ENCODE measurements at regions not wholly inside any gene's neighbourhood (a gene's known extent, or its start where the extent isn't known, plus 50 kb on each side); places are given as distances from the start of the nearest gene placed in this dataset.

DNA sequence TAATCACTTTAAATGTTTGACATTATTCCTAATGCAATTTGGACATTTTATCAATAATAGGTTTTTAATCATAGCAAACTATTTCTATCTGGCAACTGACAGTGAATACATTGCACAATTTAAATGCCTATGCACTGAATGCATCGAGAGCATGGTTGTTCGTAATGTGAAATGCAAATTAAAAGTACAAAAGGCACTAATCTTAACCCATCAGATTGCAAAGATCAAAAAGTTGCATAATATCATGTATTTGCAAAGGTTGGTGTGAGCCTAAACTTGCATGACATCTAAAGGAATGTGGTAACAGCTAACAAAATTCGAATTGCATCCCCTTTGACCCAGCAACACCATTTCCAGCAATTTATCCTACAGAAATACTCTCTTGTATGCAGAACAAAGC is 469.9 kb upstream of the IRAK1BP1 start:
- no peak overlapping the region for H2AFZ ChIP-seq (ENCODE audit: low read depth)
- no peaks in the 10 kb centered on the region for H3K79me2 ChIP-seq (ENCODE audit: insufficient read depth)
- WGBS (ENCODE audit: low lambda C conversion rate) = 21% methylated on average over 3 of the region's 3 CpGs
- no peak overlapping the region for H3K9ac ChIP-seq
- H3K27ac ChIP-seq (ENCODE audit: low read depth in 2 of 2, low read length in 1 of 2) = no peak overlapping the region
- ChIA-PET POLR2A (no interaction called here), CTCF (interaction anchor here (0.7 kb wide), 2 partner anchors 9 to 11 kb away, joined by 3 read pairs; no protein-coding TSS in a partner anchor)
- no peak overlapping the region for H3K4me2 ChIP-seq
- DNase-seq = no peak
- no peaks in the 10 kb centered on the region for H3K36me3 ChIP-seq (replicated peaks in 1 of 2; ENCODE audit: control insufficient read depth in 1 of 2, insufficient read depth in 2 of 2, low read length in 1 of 2)
- H3K4me3 ChIP-seq (ENCODE audit: low read depth in 2 of 2, low read length in 1 of 2) = no peak overlapping the region
- 0 out of 2 replicates have a peak, but pooled peaks cover 5% of the 10 kb centered on the region for H3K9me3 ChIP-seq
- no peaks in the 10 kb centered on the region for H3K4me1 ChIP-seq (ENCODE audit: control insufficient read depth in 1 of 2, insufficient read depth in 2 of 2, low read depth in 1 of 2, low read length in 1 of 2)
- no peak for TF ChIP-seq NRF1 (IDR thresholded peaks at IDR 0.05; ENCODE audit: low read depth, low read length)
- no peak for TF ChIP-seq TAF1 (IDR thresholded peaks at IDR 0.05; ENCODE audit: borderline replicate concordance, low read depth, low read length)
- TF ChIP-seq ELF1 (IDR thresholded peaks at IDR 0.05) = no peak
- TF ChIP-seq RAD21 (IDR thresholded peaks at IDR 0.05; ENCODE audit: low read length) = no peak
- TF ChIP-seq MEF2A (IDR thresholded peaks at IDR 0.05; ENCODE audit: borderline replicate concordance, low read depth) = no peak
- TF ChIP-seq EZH2phosphoT487 (IDR thresholded peaks at IDR 0.05; ENCODE audit: borderline replicate concordance, low read depth) = no peak
- TF ChIP-seq MXI1 (IDR thresholded peaks at IDR 0.05; ENCODE audit: low read depth, low read length) = no peak
- no peak for TF ChIP-seq EP300 (IDR thresholded peaks at IDR 0.05; ENCODE audit: borderline replicate concordance in 1 of 2, low read depth in 1 of 2, low read length in 1 of 2)
- no peak for TF ChIP-seq JUND (IDR thresholded peaks at IDR 0.05)
- TF ChIP-seq GATA2 (CRISPR knock-in tag; IDR thresholded peaks at IDR 0.05) = no peak
- TF ChIP-seq, protein P1, sequence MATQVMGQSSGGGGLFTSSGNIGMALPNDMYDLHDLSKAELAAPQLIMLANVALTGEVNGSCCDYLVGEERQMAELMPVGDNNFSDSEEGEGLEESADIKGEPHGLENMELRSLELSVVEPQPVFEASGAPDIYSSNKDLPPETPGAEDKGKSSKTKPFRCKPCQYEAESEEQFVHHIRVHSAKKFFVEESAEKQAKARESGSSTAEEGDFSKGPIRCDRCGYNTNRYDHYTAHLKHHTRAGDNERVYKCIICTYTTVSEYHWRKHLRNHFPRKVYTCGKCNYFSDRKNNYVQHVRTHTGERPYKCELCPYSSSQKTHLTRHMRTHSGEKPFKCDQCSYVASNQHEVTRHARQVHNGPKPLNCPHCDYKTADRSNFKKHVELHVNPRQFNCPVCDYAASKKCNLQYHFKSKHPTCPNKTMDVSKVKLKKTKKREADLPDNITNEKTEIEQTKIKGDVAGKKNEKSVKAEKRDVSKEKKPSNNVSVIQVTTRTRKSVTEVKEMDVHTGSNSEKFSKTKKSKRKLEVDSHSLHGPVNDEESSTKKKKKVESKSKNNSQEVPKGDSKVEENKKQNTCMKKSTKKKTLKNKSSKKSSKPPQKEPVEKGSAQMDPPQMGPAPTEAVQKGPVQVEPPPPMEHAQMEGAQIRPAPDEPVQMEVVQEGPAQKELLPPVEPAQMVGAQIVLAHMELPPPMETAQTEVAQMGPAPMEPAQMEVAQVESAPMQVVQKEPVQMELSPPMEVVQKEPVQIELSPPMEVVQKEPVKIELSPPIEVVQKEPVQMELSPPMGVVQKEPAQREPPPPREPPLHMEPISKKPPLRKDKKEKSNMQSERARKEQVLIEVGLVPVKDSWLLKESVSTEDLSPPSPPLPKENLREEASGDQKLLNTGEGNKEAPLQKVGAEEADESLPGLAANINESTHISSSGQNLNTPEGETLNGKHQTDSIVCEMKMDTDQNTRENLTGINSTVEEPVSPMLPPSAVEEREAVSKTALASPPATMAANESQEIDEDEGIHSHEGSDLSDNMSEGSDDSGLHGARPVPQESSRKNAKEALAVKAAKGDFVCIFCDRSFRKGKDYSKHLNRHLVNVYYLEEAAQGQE (IDR thresholded peaks at IDR 0.05; ENCODE audit: low read depth, low read length) = no peak
- TF ChIP-seq YY1 (IDR thresholded peaks at IDR 0.05; ENCODE audit: low read depth) = no peak
- H3F3A ChIP-seq (replicated peaks; ENCODE audit: insufficient read depth) = no peaks in the 10 kb centered on the region
- no peaks in the 10 kb centered on the region for H3K27me3 ChIP-seq (ENCODE audit: insufficient read depth)
- no peaks in the 10 kb centered on the region for H4K20me1 ChIP-seq (ENCODE audit: insufficient read depth)
- no peaks in the 10 kb centered on the region for H3K9me2 ChIP-seq

DNA sequence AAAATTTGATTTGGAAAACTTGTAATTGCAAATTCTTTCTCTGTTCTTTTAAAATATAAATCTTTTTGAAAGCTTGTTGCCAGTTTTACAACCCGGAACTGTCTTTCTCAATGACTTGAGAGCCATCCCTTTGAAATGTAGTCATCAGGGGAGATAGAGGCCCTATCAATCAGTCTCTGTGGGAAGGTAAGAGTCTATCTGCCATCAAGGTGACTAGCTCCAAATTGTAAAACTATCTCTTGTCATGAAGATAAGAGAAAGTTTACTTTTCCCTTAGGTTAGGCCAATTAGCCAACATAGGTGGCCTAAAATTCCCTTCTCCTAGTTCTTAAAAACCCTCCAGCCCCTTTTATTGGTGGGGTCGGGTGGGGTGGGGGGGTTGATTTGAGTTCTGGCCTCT is 469.1 kb upstream of the IRAK1BP1 start:
- Histone ChIP-seq H3K36me3 (replicated peaks in 1 of 2; ENCODE audit: control insufficient read depth in 1 of 2, insufficient read depth in 2 of 2, low read length in 1 of 2) (no peaks in the 10 kb centered on the region), H3K9ac (no peak overlapping the region), H3K9me3 (0 out of 2 replicates have a peak, but pooled peaks cover 3% of the 10 kb centered on the region), H3K79me2 (ENCODE audit: insufficient read depth) (no peaks in the 10 kb centered on the region), H3K27me3 (ENCODE audit: insufficient read depth) (no peaks in the 10 kb centered on the region), H3K9me2 (no peaks in the 10 kb centered on the region), H3K27ac (ENCODE audit: low read depth in 2 of 2, low read length in 1 of 2) (no peak overlapping the region), H3K4me2 (no peak overlapping the region), H3F3A (replicated peaks; ENCODE audit: insufficient read depth) (no peaks in the 10 kb centered on the region), H3K4me3 (ENCODE audit: low read depth in 2 of 2, low read length in 1 of 2) (no peak overlapping the region), H2AFZ (ENCODE audit: low read depth) (no peak overlapping the region), H3K4me1 (ENCODE audit: control insufficient read depth in 1 of 2, insufficient read depth in 2 of 2, low read depth in 1 of 2, low read length in 1 of 2) (no peaks in the 10 kb centered on the region), H4K20me1 (ENCODE audit: insufficient read depth) (no peaks in the 10 kb centered on the region)
- WGBS (ENCODE audit: low lambda C conversion rate) = 44% methylated on average over 2 of the region's 2 CpGs
- ChIA-PET CTCF (interaction anchor here (0.7 kb wide), 1 partner anchor 8 kb away, joined by 3 read pairs; no protein-coding TSS in a partner anchor), POLR2A (no interaction called here)
- DNase-seq = no peak
- no peak for TF ChIP-seq CHD2 (IDR thresholded peaks at IDR 0.05; ENCODE audit: low read length, partially characterized antibody)
- no peak for TF ChIP-seq GATA2 (CRISPR knock-in tag; IDR thresholded peaks at IDR 0.05)
- TF ChIP-seq FOXM1 (IDR thresholded peaks at IDR 0.05; ENCODE audit: low read depth) = no peak
- no peak for TF ChIP-seq ZBTB33 (IDR thresholded peaks at IDR 0.05; ENCODE audit: borderline replicate concordance, low read depth)
- no peak for TF ChIP-seq TAF1 (IDR thresholded peaks at IDR 0.05; ENCODE audit: borderline replicate concordance, low read depth, low read length)
- no peak for TF ChIP-seq EP300 (IDR thresholded peaks at IDR 0.05; ENCODE audit: borderline replicate concordance in 1 of 2, low read depth in 1 of 2, low read length in 1 of 2)
- TF ChIP-seq EZH2phosphoT487 (IDR thresholded peaks at IDR 0.05; ENCODE audit: borderline replicate concordance, low read depth) = no peak
- no peak for TF ChIP-seq ELF1 (IDR thresholded peaks at IDR 0.05)
- TF ChIP-seq NFIC (IDR thresholded peaks at IDR 0.05; ENCODE audit: borderline replicate concordance) = no peak
- no peak for TF ChIP-seq RCOR1 (IDR thresholded peaks at IDR 0.05; ENCODE audit: low read length)
- no peak for TF ChIP-seq SIN3A (IDR thresholded peaks at IDR 0.05; ENCODE audit: borderline replicate concordance, low read depth, low read length)
- no peak for TF ChIP-seq USF2 (IDR thresholded peaks at IDR 0.05; ENCODE audit: borderline replicate concordance, low read depth, low read length)
- no peak for TF ChIP-seq IRF3 (IDR thresholded peaks at IDR 0.05; ENCODE audit: low read depth, low read length)
- no peak for TF ChIP-seq MAX (IDR thresholded peaks at IDR 0.05; ENCODE audit: low read depth)
